ENCODE measurements at regions not wholly inside any gene's neighbourhood (a gene's known extent, or its start where the extent isn't known, plus 50 kb on each side); places are given as distances from the start of the nearest gene placed in this dataset.

DNA sequence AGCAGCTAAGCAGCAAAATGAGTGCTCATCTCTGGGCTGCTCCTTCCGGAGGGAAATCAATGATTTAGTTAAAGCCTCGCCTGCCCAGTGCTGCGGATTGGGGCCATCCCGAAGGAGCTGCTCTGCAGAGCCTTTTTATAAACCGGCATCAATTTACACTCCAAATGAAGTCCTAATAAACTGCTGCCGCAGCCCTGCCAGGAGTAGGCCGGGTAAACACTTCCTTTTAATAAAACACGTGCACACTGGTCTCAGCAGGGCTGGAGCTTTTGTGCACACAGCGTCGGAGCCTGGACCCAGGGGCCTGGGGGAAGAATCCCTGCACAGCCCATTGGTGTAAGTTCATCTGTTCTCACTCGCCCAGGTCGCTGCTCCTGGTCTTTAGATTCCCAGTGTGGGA is 79.6 kb upstream of the HS3ST2 start:
- DNase-seq (no peak), ATAC-seq (ENCODE audit: low read depth) (no peak)
- in situ Hi-C loops (cut with MboI; ENCODE audit: low sequenced_read_pairs) (no loop called here), intact Hi-C loops (cut with micrococcal nuclease) (no loop called here), dilution Hi-C loops (cut with HindIII; ENCODE audit: low sequenced_read_pairs, unreplicated experiment) (no loop called here)
- no peak overlapping the region for H2AK9ac ChIP-seq (replicated peaks; ENCODE audit: low read depth, low read length, poor library complexity)
- no peak overlapping the region for H3K4ac ChIP-seq (ENCODE audit: low read depth, low read length)
- ChIA-PET CTCF (no interaction called here), POLR2A (ENCODE audit: unreplicated experiment) (no interaction called here)
- no peak overlapping the region for H2BK20ac ChIP-seq (ENCODE audit: low read depth, low read length)
- no peaks in the 10 kb centered on the region for H3K9me1 ChIP-seq (ENCODE audit: insufficient read depth, low read length)
- H4K5ac ChIP-seq (ENCODE audit: low read depth, low read length): no peak overlapping the region
- no peak overlapping the region for H4K91ac ChIP-seq (ENCODE audit: insufficient read depth, low read depth, low read length)
- no peaks in the 10 kb centered on the region for H3K4me1 ChIP-seq (ENCODE audit: control insufficient read depth, insufficient read depth, low read length)
- no peaks in the 10 kb centered on the region for H3K9me3 ChIP-seq (ENCODE audit: control insufficient read depth, insufficient read depth, low read length)
- BruUV-seq (replicated peaks): no TSS peak
- no peak overlapping the region for H3K27ac ChIP-seq (ENCODE audit: insufficient read depth, low read length)
- H2AK5ac ChIP-seq (ENCODE audit: low read depth, low read length): no peak overlapping the region
- no peaks in the 10 kb centered on the region for H3K36me3 ChIP-seq (ENCODE audit: control insufficient read depth, insufficient read depth, low read length)
- no peak overlapping the region for H3K18ac ChIP-seq (ENCODE audit: low read depth, low read length)
- H4K20me1 ChIP-seq (ENCODE audit: insufficient read depth, low read length): no peaks in the 10 kb centered on the region
- no peaks in the 10 kb centered on the region for H3K79me1 ChIP-seq (ENCODE audit: low read depth in 1 of 2, low read length in 2 of 2)
- TF ChIP-seq CHD1 (IDR thresholded peaks at IDR 0.05; ENCODE audit: low read depth, low read length): no peak
- no peak for TF ChIP-seq NFE2L2 (IDR thresholded peaks at IDR 0.05; ENCODE audit: low read depth, low read length)
- TF ChIP-seq CTCF (conservative IDR thresholded peaks at IDR 0.05; ENCODE audit: low read depth, low read length): no peak
- H3K14ac ChIP-seq (replicated peaks; ENCODE audit: low read depth, low read length): no peak overlapping the region
- no peak overlapping the region for H2BK5ac ChIP-seq (ENCODE audit: low read depth, low read length, poor library complexity, severe bottlenecking)
- H3K4me3 ChIP-seq (ENCODE audit: insufficient read depth, low read depth, low read length): no peak overlapping the region
- H4K8ac ChIP-seq (ENCODE audit: low read depth in 2 of 2, low read length in 2 of 2): no peak overlapping the region
- H2AFZ ChIP-seq (replicated peaks; ENCODE audit: low read length, poor library complexity): no peak overlapping the region
- no peak overlapping the region for H3K56ac ChIP-seq (ENCODE audit: extremely low read depth, insufficient read depth, low read length)
- no peak overlapping the region for H3K4me2 ChIP-seq (ENCODE audit: low read depth, low read length)
- no peaks in the 10 kb centered on the region for H3K27me3 ChIP-seq (ENCODE audit: control insufficient read depth, insufficient read depth, low read length)
- H2BK15ac ChIP-seq (ENCODE audit: low read depth, low read length): no peak overlapping the region
- no peak overlapping the region for H3K9ac ChIP-seq (ENCODE audit: low read depth, low read length)
- H2BK120ac ChIP-seq (ENCODE audit: low read depth, low read length): no peak overlapping the region
- WGBS, 2 experiments (ENCODE audit: extremely low coverage in 2 of 2, insufficient read length in 1 of 2): 0% methylated on average over 2 of the region's 12 CpGs; no CpG with 5 or more reads in 1 of the 2 experiments
- no peak overlapping the region for H3K23ac ChIP-seq (ENCODE audit: low read depth, low read length)
